Prostate gland (tissue), 2 donors: ENCODE measurements at regions not wholly inside any gene's neighbourhood (a gene's known extent, or its start where the extent isn't known, plus 50 kb on each side); places are given as distances from the start of the nearest gene placed in this dataset.

Experiments used
- DNase-seq: peaks from one replicate; pipeline ENCODE4 v3.0.0-alpha.2; 2019; ENCODE audit warnings: low spot score
- H3K27ac ChIP-seq, 2 donors: fragments of 200-600 bp; sonication (generic); 2 replicates each; pipeline ENCODE4 v1.5.1; 2017 to 2019
- H3K27me3 ChIP-seq: fragments of 200-600 bp; sonication (generic); replicated peaks from 2 replicates; pipeline ENCODE4 v1.5.1; 2019; ENCODE audit not compliant: insufficient read depth
- H3K36me3 ChIP-seq, 2 donors: fragments of 200-600 bp; sonication (generic); 1 replicate in 1 of 2; 2 replicates in 1 of 2; pipeline versions ENCODE4 v1.5.1 to v1.8.1; 2017 to 2019
- H3K4me1 ChIP-seq: fragments of 200-600 bp; sonication (generic); replicated peaks from 2 replicates; pipeline ENCODE4 v1.5.1; 2019
- H3K4me3 ChIP-seq, 2 donors: fragments of 200-600 bp; sonication (generic); 2 replicates each; pipeline ENCODE4 v1.5.1; 2017 to 2019
- H3K9me3 ChIP-seq: fragments of 200-600 bp; sonication (generic); 2 replicates; pipeline ENCODE4 v1.5.1; 2017
- CTCF ChIP-seq, 4 experiments: fragments of 200-600 bp in 2 of 4; fragments of 450-650 bp in 2 of 4; sonication (generic) in 2 of 4; IDR thresholded peaks; 1 replicate in 3 of 4; 2 replicates in 1 of 4; pipeline ENCODE4 v1.5.1; 2016 to 2019; ENCODE audit warnings: antibody characterized with exemption in 4 of 4, mild to moderate bottlenecking in 2 of 4, moderate library complexity in 2 of 4
- POLR2A ChIP-seq: fragments of 450-650 bp; IDR thresholded peaks from one replicate; pipeline ENCODE4 v1.6.1; 2016; ENCODE audit warnings: antibody characterized with exemption, mild to moderate bottlenecking
- POLR2AphosphoS5 ChIP-seq: sonication (generic); formaldehyde crosslinking; IDR thresholded peaks from one replicate; pipeline ENCODE4 v1.6.1; 2017; ENCODE audit warnings: antibody characterized with exemption
- WGBS: methylation state at CpG from one replicate; pipeline ENCODE4 v1.1.5; 2018; 5-methylcytosine and 5-hydroxymethylcytosine counted together
- intact Hi-C: fragments of 100-400 bp; cut with DNase I; formaldehyde crosslinking; loops from one replicate; pipeline ENCODE4 v1.14.2; 2022

- TF ChIP-seq POLR2AphosphoS5 (no peak), POLR2A (no peak)
- no peaks in the 10 kb centered on the region for H3K9me3 ChIP-seq
- intact Hi-C loops = no loop called here
- no peaks in the 10 kb centered on the region for H3K36me3 ChIP-seq
- WGBS = 90% methylated on average over 7 of the region's 7 CpGs
- H3K4me3 ChIP-seq = no peak overlapping the region
- H3K27me3 ChIP-seq = no peaks in the 10 kb centered on the region
- no peak overlapping the region for H3K27ac ChIP-seq
- DNase-seq = no peak
- no peaks in the 10 kb centered on the region for H3K4me1 ChIP-seq
Measured at GRCh38 chr9:85269811-85270210, 471.9 kb downstream of the AGTPBP1 start.

GRCh38 chr9:85268131-85268530, 473.6 kb downstream of the AGTPBP1 start:
- H3K4me1 ChIP-seq = no peaks in the 10 kb centered on the region
- H3K27me3 ChIP-seq = no peaks in the 10 kb centered on the region
- H3K36me3 ChIP-seq = no peaks in the 10 kb centered on the region
- no peak for DNase-seq
- no peak overlapping the region for H3K27ac ChIP-seq
- 81% methylated on average over 1 of the region's 1 CpG for WGBS
- intact Hi-C loops = no loop called here
- no peak for TF ChIP-seq POLR2AphosphoS5
- TF ChIP-seq CTCF (IDR thresholded peaks at IDR 0.05) = no peak
- TF ChIP-seq POLR2A = no peak
- no peaks in the 10 kb centered on the region for H3K9me3 ChIP-seq
- H3K4me3 ChIP-seq = no peak overlapping the region

GRCh38 chr9:85264695-85265094, 477.1 kb downstream of the AGTPBP1 start:
- Histone ChIP-seq H3K9me3 (no peaks in the 10 kb centered on the region), H3K4me3 (no peak overlapping the region), H3K27me3 (no peaks in the 10 kb centered on the region), H3K4me1 (no peaks in the 10 kb centered on the region), H3K27ac (no peak overlapping the region), H3K36me3 (no peaks in the 10 kb centered on the region)
- no peak for DNase-seq
- intact Hi-C loops = no loop called here
- no peak for TF ChIP-seq POLR2AphosphoS5
- TF ChIP-seq CTCF (IDR thresholded peaks at IDR 0.05) = no peak
- no peak for TF ChIP-seq POLR2A

- Histone ChIP-seq H3K36me3 (no peaks in the 10 kb centered on the region), H3K4me1 (no peaks in the 10 kb centered on the region), H3K27me3 (no peaks in the 10 kb centered on the region), H3K9me3 (no peaks in the 10 kb centered on the region), H3K4me3 (no peak overlapping the region), H3K27ac (no peak overlapping the region)
- WGBS = 86% methylated on average over 2 of the region's 2 CpGs
- intact Hi-C loops = no loop called here
- no peak for DNase-seq
- TF ChIP-seq POLR2A = no peak
- TF ChIP-seq CTCF (IDR thresholded peaks at IDR 0.05) = no peak
- TF ChIP-seq POLR2AphosphoS5 = no peak
Measured at GRCh38 chr9:85263288-85263687, 478.5 kb downstream of the AGTPBP1 start.

- TF ChIP-seq CTCF (IDR thresholded peaks at IDR 0.05) = no peak
- no peak for TF ChIP-seq POLR2AphosphoS5
- no peak for TF ChIP-seq POLR2A
- H3K4me1 ChIP-seq = no peaks in the 10 kb centered on the region
- H3K9me3 ChIP-seq = no peaks in the 10 kb centered on the region
- DNase-seq = no peak
- no peaks in the 10 kb centered on the region for H3K27me3 ChIP-seq
- no peak overlapping the region for H3K4me3 ChIP-seq
- no peaks in the 10 kb centered on the region for H3K36me3 ChIP-seq
- WGBS = 38% methylated on average over 2 of the region's 2 CpGs
- intact Hi-C loops = no loop called here
- no peak overlapping the region for H3K27ac ChIP-seq
Measured at GRCh38 chr9:85262333-85262732, 479.4 kb downstream of the AGTPBP1 start.
